ENCODE measurements at regions not wholly inside any gene's neighbourhood (a gene's known extent, or its start where the extent isn't known, plus 50 kb on each side); places are given as distances from the start of the nearest gene placed in this dataset.

GRCh38 chr5:89988998-89989655, 420.4 kb downstream of the CETN3 start:
- H4K20me1 ChIP-seq (ENCODE audit: insufficient read depth, poor library complexity, severe bottlenecking): no peaks in the 10 kb centered on the region
- H3K36me3 ChIP-seq (replicated peaks; ENCODE audit: insufficient read depth, low read depth): no peaks in the 10 kb centered on the region
- TF ChIP-seq CTCF (IDR thresholded peaks at IDR 0.05; ENCODE audit: poor library complexity): no peak
- no peak for TF ChIP-seq EZH2phosphoT487 (IDR thresholded peaks at IDR 0.05; ENCODE audit: low read depth, severe bottlenecking, unreplicated experiment)
- TF ChIP-seq EZH2 (IDR thresholded peaks at IDR 0.05; ENCODE audit: borderline replicate concordance): no peak
- no peak for DNase-seq (ENCODE audit: low spot score)
- no peak overlapping the region for H3K4me3 ChIP-seq
- H3K27me3 ChIP-seq: no peaks in the 10 kb centered on the region
- no peaks in the 10 kb centered on the region for H3K9me3 ChIP-seq (ENCODE audit: low read depth)
- no peak overlapping the region for H3K4me2 ChIP-seq
- no peaks in the 10 kb centered on the region for H3K79me2 ChIP-seq
- H3K27ac ChIP-seq: no peak overlapping the region
- 86% methylated on average over 5 of the region's 5 CpGs for WGBS (ENCODE audit: low lambda C conversion rate, missing lambda C conversion rate)
- no peak overlapping the region for H2AFZ ChIP-seq
- H3K4me1 ChIP-seq (ENCODE audit: insufficient read depth): no peaks in the 10 kb centered on the region
- no peaks in the 10 kb centered on the region for H3K9me2 ChIP-seq (replicated peaks; ENCODE audit: insufficient read depth)

GRCh38 chr5:89988129-89988810, 421.3 kb downstream of the CETN3 start:
- no peaks in the 10 kb centered on the region for H3K27me3 ChIP-seq
- H3K9me3 ChIP-seq (ENCODE audit: low read depth): no peaks in the 10 kb centered on the region
- WGBS (ENCODE audit: low lambda C conversion rate, missing lambda C conversion rate): 79% methylated on average over 5 of the region's 5 CpGs
- no peak overlapping the region for H3K4me3 ChIP-seq
- DNase-seq (ENCODE audit: low spot score): no peak
- no peak for TF ChIP-seq CTCF (IDR thresholded peaks at IDR 0.05; ENCODE audit: poor library complexity)
- no peak for TF ChIP-seq EZH2 (IDR thresholded peaks at IDR 0.05; ENCODE audit: borderline replicate concordance)
- no peak for TF ChIP-seq EZH2phosphoT487 (IDR thresholded peaks at IDR 0.05; ENCODE audit: low read depth, severe bottlenecking, unreplicated experiment)
- no peaks in the 10 kb centered on the region for H3K9me2 ChIP-seq (replicated peaks; ENCODE audit: insufficient read depth)
- H3K4me1 ChIP-seq (ENCODE audit: insufficient read depth): no peaks in the 10 kb centered on the region
- no peak overlapping the region for H3K4me2 ChIP-seq
- no peaks in the 10 kb centered on the region for H3K36me3 ChIP-seq (replicated peaks; ENCODE audit: insufficient read depth, low read depth)
- H3K27ac ChIP-seq: no peak overlapping the region
- H3K79me2 ChIP-seq: no peaks in the 10 kb centered on the region
- H2AFZ ChIP-seq: no peak overlapping the region
- no peaks in the 10 kb centered on the region for H4K20me1 ChIP-seq (ENCODE audit: insufficient read depth, poor library complexity, severe bottlenecking)

- H3K9me3 ChIP-seq (ENCODE audit: low read depth): no peaks in the 10 kb centered on the region
- TF ChIP-seq EZH2 (IDR thresholded peaks at IDR 0.05; ENCODE audit: borderline replicate concordance) (no peak), CTCF (IDR thresholded peaks at IDR 0.05; ENCODE audit: poor library complexity) (no peak), EZH2phosphoT487 (IDR thresholded peaks at IDR 0.05; ENCODE audit: low read depth, severe bottlenecking, unreplicated experiment) (no peak)
- DNase-seq (ENCODE audit: low spot score): no peak
- H3K9me2 ChIP-seq (replicated peaks; ENCODE audit: insufficient read depth): no peaks in the 10 kb centered on the region
- WGBS (ENCODE audit: low lambda C conversion rate, missing lambda C conversion rate): 87% methylated on average over 5 of the region's 5 CpGs
- H3K27me3 ChIP-seq: no peaks in the 10 kb centered on the region
- no peaks in the 10 kb centered on the region for H3K79me2 ChIP-seq
- no peak overlapping the region for H3K4me3 ChIP-seq
- no peak overlapping the region for H3K4me2 ChIP-seq
- H2AFZ ChIP-seq: no peak overlapping the region
- H4K20me1 ChIP-seq (ENCODE audit: insufficient read depth, poor library complexity, severe bottlenecking): no peaks in the 10 kb centered on the region
- no peaks in the 10 kb centered on the region for H3K4me1 ChIP-seq (ENCODE audit: insufficient read depth)
- no peaks in the 10 kb centered on the region for H3K36me3 ChIP-seq (replicated peaks; ENCODE audit: insufficient read depth, low read depth)
- H3K27ac ChIP-seq: no peak overlapping the region
Observed at GRCh38 chr5:89983216-89983615, 426.3 kb downstream of the CETN3 start.
